ENCODE measurements at regions not wholly inside any gene's neighbourhood (a gene's known extent, or its start where the extent isn't known, plus 50 kb on each side); places are given as distances from the start of the nearest gene placed in this dataset.

GRCh38 chr14:89489761-89490437 lies 72.9 kb upstream of the FOXN3 start:
- ATAC-seq (ENCODE audit: low FRiP score) (no peak), DNase-seq (ENCODE audit: low spot score) (no peak)
- no peak for TF ChIP-seq CTCF (IDR thresholded peaks at IDR 0.05)

GRCh38 chr14:89486961-89487360 lies 69.9 kb upstream of the FOXN3 start:
- TF ChIP-seq CTCF (IDR thresholded peaks at IDR 0.05), result no peak
- ATAC-seq (ENCODE audit: low FRiP score), result no peak
- DNase-seq (ENCODE audit: low spot score), result no peak

- ATAC-seq (ENCODE audit: low FRiP score), result no peak
- no peak for DNase-seq (ENCODE audit: low spot score)
- TF ChIP-seq CTCF (IDR thresholded peaks at IDR 0.05), result no peak
Measured at GRCh38 chr14:89486505-89486904, 69.5 kb upstream of the FOXN3 start.

- peak; percentile 21 for ATAC-seq (ENCODE audit: low FRiP score)
- no peak for TF ChIP-seq CTCF (IDR thresholded peaks at IDR 0.05)
- DNase-seq (ENCODE audit: low spot score), result no peak
Measured at GRCh38 chr14:89485264-89485663, 68.2 kb upstream of the FOXN3 start.

GRCh38 chr14:89484051-89484844 lies 67.2 kb upstream of the FOXN3 start:
- DNase-seq (ENCODE audit: low spot score) (no peak), ATAC-seq (ENCODE audit: low FRiP score) (no peak)
- no peak for TF ChIP-seq CTCF (IDR thresholded peaks at IDR 0.05)

GRCh38 chr14:89481196-89481595 lies 64.2 kb upstream of the FOXN3 start:
- DNase-seq (ENCODE audit: low spot score), result no peak
- TF ChIP-seq CTCF (IDR thresholded peaks at IDR 0.05), result no peak

GRCh38 chr14:89480278-89480677 lies 63.2 kb upstream of the FOXN3 start:
- ATAC-seq (ENCODE audit: low FRiP score) (no peak), DNase-seq (ENCODE audit: low spot score) (no peak)
- TF ChIP-seq CTCF (IDR thresholded peaks at IDR 0.05), result no peak

More at GRCh38 chr14:89481196-89481595, 64.2 kb upstream of the FOXN3 start:
- peak; percentile 37 for ATAC-seq (ENCODE audit: low FRiP score)
